K562 (cell line): ENCODE measurements at regions not wholly inside any gene's neighbourhood (a gene's known extent, or its start where the extent isn't known, plus 50 kb on each side); places are given as distances from the start of the nearest gene placed in this dataset.

Source experiments
- ATAC-seq: fragments of 200-7000 bp; cut with Tn5 transposase; 3 replicates; pipeline ENCODE4 v1.9.1; 2020; ENCODE audit warnings: moderate library complexity
- BruUV-seq: library from RNA; stranded (reverse); fragments of 400-500 nt; replicated peaks from 2 replicates; lab custom pipeline; 2021; lab: Mats Ljungman, UMichigan
- CTCF ChIA-PET: fragments of 300-600 bp; formaldehyde crosslinking; extraction: SDS; loops from one replicate; lab custom pipeline; 2021; ENCODE audit warnings: low intra/inter-chr PET ratio; lab: Yijun Ruan, JAX
- POLR2A ChIA-PET: fragments of 300-600, 350-650 bp; sonication (Branson Sonifier 250); formaldehyde crosslinking; extraction: SDS; loops from one replicate; lab custom pipeline; 2021; ENCODE audit warnings: antibody characterized with exemption, inconsistent platforms; lab: Yijun Ruan, JAX
- DNase-seq, 4 experiments: peaks; one replicate each; pipeline versions ENCODE4 v3.0.0 to v3.0.0-alpha.2; 2011 to 2018; ENCODE audit warnings: low spot score in 3 of 4, mixed read lengths in 3 of 4; ENCODE audit errors: extremely low read depth in 1 of 4
- FAIRE-seq: peaks from 2 replicates; lab custom pipeline; 2011; peaks lifted over from hg19 to GRCh38; lab: Jason Lieb, UNC
- H2AFZ ChIP-seq: 2 replicates; pipeline ENCODE4 v1.6.0; 2011; ENCODE audit warnings: low read depth, low read length, control low read depth, inconsistent platforms
- H3K27ac ChIP-seq: fragments of 200-600 bp; 3 replicates; pipeline ENCODE4 v1.8.0; 2011; ENCODE audit warnings: low read depth, mild to moderate bottlenecking, control low read depth, inconsistent platforms, low read length, moderate library complexity, mixed read lengths; ENCODE audit errors: extremely low read depth
- H3K27me3 ChIP-seq, 2 experiments: fragments of 300-600 bp in 1 of 2; 2 replicates in 1 of 2; 3 replicates in 1 of 2; pipeline versions ENCODE4 v1.6.0 to v1.8.0; 2011; ENCODE audit warnings: inconsistent platforms in 2 of 2, low read length in 2 of 2, mild to moderate bottlenecking in 1 of 2, mixed read lengths in 1 of 2, moderate library complexity in 1 of 2; ENCODE audit not compliant: control insufficient read depth in 2 of 2, insufficient read depth in 2 of 2
- H3K36me3 ChIP-seq: fragments of 300-600 bp; 3 replicates; pipeline ENCODE4 v1.8.0; 2011; ENCODE audit warnings: mild to moderate bottlenecking, low read length, inconsistent platforms; ENCODE audit not compliant: control insufficient read depth, insufficient read depth
- H3K4me1 ChIP-seq, 2 experiments: fragments of 200-600 bp in 1 of 2; replicated peaks in 1 of 2; 2 replicates in 1 of 2; 3 replicates in 1 of 2; pipeline versions ENCODE4 v1.5.1 to v1.8.0; 2011; ENCODE audit warnings: inconsistent platforms in 2 of 2, low read length in 2 of 2, mild to moderate bottlenecking in 1 of 2, mixed read lengths in 1 of 2, moderate library complexity in 1 of 2; ENCODE audit not compliant: control insufficient read depth in 2 of 2, insufficient read depth in 2 of 2
- H3K4me2 ChIP-seq: 2 replicates; pipeline ENCODE4 v1.6.1; 2011; ENCODE audit warnings: low read length, control low read depth, inconsistent platforms, mixed read lengths; ENCODE audit not compliant: insufficient read depth
- H3K4me3 ChIP-seq: fragments of 200-600 bp; sonication (generic), shearing (Covaris generic); 2 replicates; pipeline ENCODE4 v1.5.1; 2016; ENCODE audit warnings: control low read depth, inconsistent platforms
- H3K79me2 ChIP-seq: fragments of 200-600 bp; 3 replicates; pipeline ENCODE4 v1.8.0; 2011; ENCODE audit warnings: low read length, inconsistent platforms; ENCODE audit not compliant: control insufficient read depth, insufficient read depth
- H3K9ac ChIP-seq, 2 experiments: 2 replicates each; pipeline versions ENCODE4 v1.6.0 to v1.6.1; 2011; ENCODE audit warnings: low read depth in 2 of 2, low read length in 2 of 2, control low read depth in 1 of 2, inconsistent platforms in 1 of 2, mild to moderate bottlenecking in 1 of 2, mixed read lengths in 1 of 2; ENCODE audit not compliant: insufficient read depth in 1 of 2
- H3K9me1 ChIP-seq: one replicate; pipeline ENCODE4 v1.6.0; 2011; ENCODE audit warnings: inconsistent platforms, mild to moderate bottlenecking, low read length, moderate library complexity; ENCODE audit not compliant: control insufficient read depth, insufficient read depth
- H3K9me3 ChIP-seq: replicated peaks from 2 replicates; pipeline ENCODE4 v1.5.1; 2011; ENCODE audit warnings: low read depth, low read length, inconsistent platforms; ENCODE audit not compliant: control insufficient read depth, insufficient read depth
- H4K20me1 ChIP-seq: replicated peaks from 2 replicates; pipeline ENCODE4 v1.6.1; 2011; ENCODE audit warnings: low read length, inconsistent platforms, mixed read lengths; ENCODE audit not compliant: control insufficient read depth, insufficient read depth
- FOXK2 ChIP-seq, 2 experiments: fragments of 450-650 bp; IDR thresholded peaks in 1 of 2; conservative IDR thresholded peaks in 1 of 2; 2 replicates each; pipeline ENCODE4 v1.6.1; 2016; ENCODE audit warnings: low read depth in 2 of 2, mild to moderate bottlenecking in 1 of 2
- SMARCC2 ChIP-seq: fragments of 450-650 bp; IDR thresholded peaks from 2 replicates; pipeline ENCODE4 v1.6.1; 2017; ENCODE audit warnings: antibody characterized with exemption, moderate library complexity, mild to moderate bottlenecking, low read depth
- ZNF407 ChIP-seq: fragments of 450-650 bp; IDR thresholded peaks from 2 replicates; pipeline ENCODE4 v1.6.1; 2016; ENCODE audit warnings: low read depth
- WGBS: fragments of 100-300 bp; shearing (Covaris generic); methylation state at CpG from one replicate; pipeline ENCODE4 v1.1.6; 2016; ENCODE audit warnings: low coverage, mixed read lengths; ENCODE audit not compliant: insufficient coverage; ENCODE audit errors: missing lambda C conversion rate; 5-methylcytosine and 5-hydroxymethylcytosine counted together
- in situ Hi-C: fragments of 300-500 bp; cut with MboI; formaldehyde crosslinking; loops from 4 replicates; pipeline ENCODE4 v1.15.0; 2018; ENCODE audit warnings: inconsistent platforms, mixed read lengths
- intact Hi-C: fragments of 100-400 bp; cut with micrococcal nuclease; formaldehyde crosslinking; loops from 2 replicates; pipeline ENCODE4 v1.14.2; 2022

GRCh38 chr5:84550222-84550621 is 165.5 kb upstream of the EDIL3 start:
- no peaks in the 10 kb centered on the region for H3K36me3 ChIP-seq
- 0% methylated on average over 2 of the region's 2 CpGs for WGBS
- TF ChIP-seq ZNF407 (no peak), FOXK2 (conservative IDR thresholded peaks at IDR 0.05 in 1 of 2, IDR thresholded peaks at IDR 0.05 in 1 of 2; ENCODE audit: low read depth in 2 of 2) (no peak), SMARCC2 (no peak)
- H3K27ac ChIP-seq = no peak overlapping the region
- H3K27me3 ChIP-seq = no peaks in the 10 kb centered on the region
- H3K4me2 ChIP-seq = no peak overlapping the region
- no peaks in the 10 kb centered on the region for H3K9me1 ChIP-seq
- in situ Hi-C loops = no loop called here
- H2AFZ ChIP-seq = no peak overlapping the region
- H3K9ac ChIP-seq = no peak overlapping the region
- H3K4me3 ChIP-seq = no peak overlapping the region
- no TSS peak for BruUV-seq
- no peak for DNase-seq
- H3K4me1 ChIP-seq = no peaks in the 10 kb centered on the region
- POLR2A ChIA-PET = no interaction called here
- FAIRE-seq = no peak
- intact Hi-C loops = no loop called here
- no peaks in the 10 kb centered on the region for H3K79me2 ChIP-seq
- H3K9me3 ChIP-seq = no peaks in the 10 kb centered on the region
- no peaks in the 10 kb centered on the region for H4K20me1 ChIP-seq
- CTCF ChIA-PET = no interaction called here
- ATAC-seq = no peak
